ENCODE measurements at regions not wholly inside any gene's neighbourhood (a gene's known extent, or its start where the extent isn't known, plus 50 kb on each side); places are given as distances from the start of the nearest gene placed in this dataset.

DNA sequence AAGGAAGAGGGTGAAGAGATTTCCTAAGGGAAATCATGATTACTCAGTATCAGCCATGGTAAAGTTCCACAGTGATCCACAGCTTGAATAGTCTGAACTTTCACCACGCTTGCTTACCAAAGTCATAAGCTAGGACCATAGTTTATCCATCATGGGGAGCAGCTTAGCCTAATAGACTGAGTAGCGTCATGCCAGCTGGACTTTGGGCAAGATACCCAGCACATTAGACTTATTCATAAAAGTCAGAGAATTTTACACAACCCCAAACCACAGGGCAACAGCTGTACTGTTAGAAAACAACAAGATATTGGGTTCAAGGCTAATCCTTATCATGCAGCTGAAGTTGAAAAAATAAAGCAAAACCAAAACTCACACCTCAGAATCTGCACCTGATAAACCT is 491.0 kb downstream of the XPNPEP1 start:
- Mint-ChIP-seq H3K27me3 (ENCODE audit: unreplicated experiment) (no peaks in the 10 kb centered on the region), H3K4me1 (ENCODE audit: unreplicated experiment) (no peaks in the 10 kb centered on the region), H3K27ac (ENCODE audit: unreplicated experiment) (no peak overlapping the region), H3K4me3 (ENCODE audit: unreplicated experiment) (no peak overlapping the region), H3K9me3 (ENCODE audit: unreplicated experiment) (no peaks in the 10 kb centered on the region), H3K36me3 (ENCODE audit: low read depth, unreplicated experiment) (no peaks in the 10 kb centered on the region)
- TF ChIP-seq, protein P1, sequence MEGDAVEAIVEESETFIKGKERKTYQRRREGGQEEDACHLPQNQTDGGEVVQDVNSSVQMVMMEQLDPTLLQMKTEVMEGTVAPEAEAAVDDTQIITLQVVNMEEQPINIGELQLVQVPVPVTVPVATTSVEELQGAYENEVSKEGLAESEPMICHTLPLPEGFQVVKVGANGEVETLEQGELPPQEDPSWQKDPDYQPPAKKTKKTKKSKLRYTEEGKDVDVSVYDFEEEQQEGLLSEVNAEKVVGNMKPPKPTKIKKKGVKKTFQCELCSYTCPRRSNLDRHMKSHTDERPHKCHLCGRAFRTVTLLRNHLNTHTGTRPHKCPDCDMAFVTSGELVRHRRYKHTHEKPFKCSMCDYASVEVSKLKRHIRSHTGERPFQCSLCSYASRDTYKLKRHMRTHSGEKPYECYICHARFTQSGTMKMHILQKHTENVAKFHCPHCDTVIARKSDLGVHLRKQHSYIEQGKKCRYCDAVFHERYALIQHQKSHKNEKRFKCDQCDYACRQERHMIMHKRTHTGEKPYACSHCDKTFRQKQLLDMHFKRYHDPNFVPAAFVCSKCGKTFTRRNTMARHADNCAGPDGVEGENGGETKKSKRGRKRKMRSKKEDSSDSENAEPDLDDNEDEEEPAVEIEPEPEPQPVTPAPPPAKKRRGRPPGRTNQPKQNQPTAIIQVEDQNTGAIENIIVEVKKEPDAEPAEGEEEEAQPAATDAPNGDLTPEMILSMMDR (IDR thresholded peaks at IDR 0.05; ENCODE audit: unreplicated experiment), result no peak
- DNase-seq (ENCODE audit: low spot score), result no peak

DNA sequence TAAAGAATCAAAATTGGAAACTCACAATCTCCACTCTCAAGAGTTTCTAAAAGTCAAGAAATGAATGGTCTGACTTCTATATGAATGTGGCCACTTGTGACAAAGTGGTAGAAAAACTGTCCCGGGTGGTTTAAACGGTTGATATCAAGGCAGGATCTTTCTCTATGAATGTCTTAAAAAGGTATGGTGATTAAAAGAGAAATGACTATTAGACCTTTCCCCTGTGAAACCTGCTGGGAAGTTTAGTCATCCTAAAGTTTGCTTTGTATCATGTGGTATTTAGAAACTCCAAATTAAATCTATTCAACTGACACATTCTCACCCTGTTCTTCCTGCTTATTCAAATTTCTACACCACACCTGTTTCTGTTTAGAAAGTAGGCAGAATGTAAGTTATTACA is 492.5 kb downstream of the XPNPEP1 start:
- Mint-ChIP-seq H3K27ac (ENCODE audit: unreplicated experiment) (no peak overlapping the region), H3K4me1 (ENCODE audit: unreplicated experiment) (no peaks in the 10 kb centered on the region), H3K9me3 (ENCODE audit: unreplicated experiment) (no peaks in the 10 kb centered on the region), H3K4me3 (ENCODE audit: unreplicated experiment) (no peak overlapping the region), H3K27me3 (ENCODE audit: unreplicated experiment) (no peaks in the 10 kb centered on the region), H3K36me3 (ENCODE audit: low read depth, unreplicated experiment) (no peaks in the 10 kb centered on the region)
- DNase-seq (ENCODE audit: low spot score), result no peak
- TF ChIP-seq, protein P1 (IDR thresholded peaks at IDR 0.05; ENCODE audit: unreplicated experiment), result no peak

DNA sequence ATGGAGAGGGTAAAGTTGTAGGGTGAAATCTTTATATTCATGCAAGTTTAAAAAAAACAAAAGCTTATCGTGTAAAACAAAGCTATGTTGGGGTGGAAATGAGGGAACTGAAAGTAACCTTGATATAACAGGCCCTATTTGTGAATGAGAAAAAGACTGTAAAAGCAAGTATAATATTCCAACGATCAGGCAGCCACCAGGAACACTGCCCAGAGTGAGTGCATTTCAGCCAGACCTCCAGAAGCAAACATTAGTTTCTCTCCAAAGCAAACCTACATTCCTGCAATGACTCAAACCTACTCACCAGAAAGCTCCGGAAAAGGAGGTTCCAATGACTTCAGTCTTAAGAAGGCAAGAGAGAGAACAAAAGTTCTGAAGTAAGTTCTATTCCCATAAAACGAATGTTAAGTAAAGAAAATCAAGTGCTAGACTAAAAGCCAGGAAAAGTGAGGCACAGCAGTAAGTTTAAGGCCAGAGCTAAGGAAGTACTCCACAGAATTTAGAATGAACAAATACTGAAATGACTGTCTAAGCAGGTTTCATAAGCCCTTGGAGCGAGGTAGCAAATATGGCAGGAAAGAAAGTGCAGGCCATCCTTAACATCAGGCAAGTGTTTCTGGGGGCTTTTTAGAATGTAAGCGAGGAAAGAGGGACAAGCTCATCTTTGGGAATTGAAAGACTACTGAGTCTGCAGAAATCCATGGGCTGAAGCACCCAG is 493.1 kb downstream of the XPNPEP1 start:
- Mint-ChIP-seq H3K4me1 (ENCODE audit: unreplicated experiment) (no peaks in the 10 kb centered on the region), H3K9me3 (ENCODE audit: unreplicated experiment) (no peaks in the 10 kb centered on the region), H3K27ac (ENCODE audit: unreplicated experiment) (no peak overlapping the region), H3K36me3 (ENCODE audit: low read depth, unreplicated experiment) (no peaks in the 10 kb centered on the region), H3K4me3 (ENCODE audit: unreplicated experiment) (no peak overlapping the region), H3K27me3 (ENCODE audit: unreplicated experiment) (no peaks in the 10 kb centered on the region)
- TF ChIP-seq, protein P1 (IDR thresholded peaks at IDR 0.05; ENCODE audit: unreplicated experiment), result no peak
- no peak for DNase-seq (ENCODE audit: low spot score)

DNA sequence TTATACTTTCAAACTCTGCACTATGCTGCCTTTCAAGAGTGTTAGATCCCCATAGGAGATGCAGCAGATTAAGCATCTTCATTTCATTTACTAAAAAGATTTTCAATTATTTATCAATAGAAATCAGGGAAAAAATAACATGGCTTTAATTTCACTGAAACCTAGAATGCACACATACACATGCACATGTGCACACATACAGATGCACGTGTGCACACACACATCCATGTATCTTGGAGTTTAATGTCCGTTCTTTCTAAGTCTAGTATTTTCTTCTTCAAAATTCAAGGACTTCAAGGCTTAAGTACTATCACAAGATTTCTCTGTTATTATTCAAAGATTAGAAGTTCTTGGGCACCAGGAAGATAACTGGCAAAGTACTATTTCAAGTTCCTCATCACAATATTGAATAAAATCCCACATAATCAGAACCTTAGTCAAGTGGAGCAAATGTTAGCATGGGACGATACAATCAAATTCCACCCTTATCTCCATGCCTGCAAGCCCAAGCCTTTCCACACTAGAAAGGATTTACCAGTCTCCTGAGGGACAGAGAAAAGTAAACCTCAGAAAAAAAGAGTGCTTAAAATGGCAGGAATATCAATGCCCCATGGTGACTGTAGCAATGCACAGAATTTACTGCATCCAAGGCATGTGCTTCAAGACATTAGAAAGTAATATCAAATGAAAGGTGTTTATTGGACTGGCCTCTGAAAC is 494.4 kb downstream of the XPNPEP1 start:
- no peak for DNase-seq (ENCODE audit: low spot score)
- TF ChIP-seq, protein P1 (IDR thresholded peaks at IDR 0.05; ENCODE audit: unreplicated experiment), result no peak
- Mint-ChIP-seq H3K27ac (ENCODE audit: unreplicated experiment) (no peak overlapping the region), H3K36me3 (ENCODE audit: low read depth, unreplicated experiment) (no peaks in the 10 kb centered on the region), H3K4me1 (ENCODE audit: unreplicated experiment) (no peaks in the 10 kb centered on the region), H3K4me3 (ENCODE audit: unreplicated experiment) (no peak overlapping the region), H3K27me3 (ENCODE audit: unreplicated experiment) (no peaks in the 10 kb centered on the region), H3K9me3 (ENCODE audit: unreplicated experiment) (no peaks in the 10 kb centered on the region)

DNA sequence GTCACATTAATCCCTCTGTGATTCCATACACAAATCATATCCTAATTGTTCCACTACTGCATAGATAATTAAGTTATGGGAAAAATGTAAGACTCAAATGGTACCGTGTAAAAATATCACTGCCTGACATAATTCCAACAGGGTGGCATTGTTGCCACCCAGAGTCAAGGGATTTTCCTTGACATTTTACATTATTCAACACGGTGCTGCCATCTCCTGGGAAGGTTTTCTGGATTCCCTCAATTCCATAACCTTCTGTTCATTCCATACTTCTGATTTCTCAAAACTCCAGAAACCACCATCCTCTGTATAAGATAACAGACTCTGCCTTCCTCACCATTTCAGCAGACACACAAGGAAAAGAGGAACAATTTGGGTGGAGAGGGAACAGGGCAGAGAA is 495.9 kb downstream of the XPNPEP1 start:
- TF ChIP-seq, protein P1 (IDR thresholded peaks at IDR 0.05; ENCODE audit: unreplicated experiment), result no peak
- no peak for DNase-seq (ENCODE audit: low spot score)
- no peak overlapping the region for H3K4me3 Mint-ChIP-seq (ENCODE audit: unreplicated experiment)
- no peaks in the 10 kb centered on the region for H3K27me3 Mint-ChIP-seq (ENCODE audit: unreplicated experiment)
- no peak overlapping the region for H3K27ac Mint-ChIP-seq (ENCODE audit: unreplicated experiment)
- H3K36me3 Mint-ChIP-seq (ENCODE audit: low read depth, unreplicated experiment), result no peaks in the 10 kb centered on the region
- H3K9me3 Mint-ChIP-seq (ENCODE audit: unreplicated experiment), result no peaks in the 10 kb centered on the region
- peaks cover 6% of the 10 kb centered on the region for H3K4me1 Mint-ChIP-seq (ENCODE audit: unreplicated experiment)

All from endothelial cell (in vitro differentiated cells).